Endothelial cell of umbilical vein (primary cell): ENCODE measurements at regions not wholly inside any gene's neighbourhood (a gene's known extent, or its start where the extent isn't known, plus 50 kb on each side); places are given as distances from the start of the nearest gene placed in this dataset.

Source experiments
- BruUV-seq: library from RNA; stranded (reverse); fragments of 400-500 nt; replicated peaks from 2 replicates; lab custom pipeline; 2021; lab: Mats Ljungman, UMichigan
- CTCF ChIA-PET: fragments of 300-600, 350-600 bp; sonication (Branson Sonifier 250); formaldehyde crosslinking; loops from one replicate; lab custom pipeline; 2021; ENCODE audit warnings: antibody characterized with exemption, inconsistent platforms; lab: Charles Lee
- POLR2A ChIA-PET: fragments of 300-600, 350-600 bp; sonication (Branson Sonifier 250); formaldehyde crosslinking; loops from one replicate; lab custom pipeline; 2021; ENCODE audit warnings: antibody characterized with exemption, inconsistent platforms; lab: Charles Lee
- DNase-seq: peaks from one replicate; pipeline ENCODE4 v3.0.0-alpha.2; 2011; ENCODE audit warnings: low read depth, low spot score
- FAIRE-seq: peaks from 2 replicates; lab custom pipeline; 2011; peaks lifted over from hg19 to GRCh38; lab: Jason Lieb, UNC
- H2AFZ ChIP-seq: 2 replicates; pipeline ENCODE4 v1.6.0; 2012; ENCODE audit warnings: low read depth, low read length, control low read depth, inconsistent platforms
- H3K27ac ChIP-seq: 2 replicates; pipeline ENCODE4 v1.5.1; 2011; ENCODE audit warnings: low read depth, mild to moderate bottlenecking, control low read depth, low read length, moderate library complexity; ENCODE audit not compliant: insufficient read depth
- H3K27me3 ChIP-seq, 2 experiments: 2 replicates each; pipeline versions ENCODE4 v1.6.0 to v1.6.1; 2011; ENCODE audit warnings: low read length in 2 of 2, mixed read lengths in 1 of 2; ENCODE audit not compliant: control insufficient read depth in 2 of 2, insufficient read depth in 2 of 2
- H3K36me3 ChIP-seq, 2 experiments: 2 replicates in 1 of 2; 3 replicates in 1 of 2; pipeline ENCODE4 v1.5.1; 2011; ENCODE audit warnings: low read length in 2 of 2, mild to moderate bottlenecking in 1 of 2, moderate library complexity in 1 of 2; ENCODE audit not compliant: control insufficient read depth in 2 of 2, insufficient read depth in 2 of 2; ENCODE audit errors: extremely low read depth in 1 of 2
- H3K4me1 ChIP-seq: 3 replicates; pipeline ENCODE4 v1.5.1; 2011; ENCODE audit warnings: mild to moderate bottlenecking, low read length; ENCODE audit not compliant: control insufficient read depth, insufficient read depth; ENCODE audit errors: extremely low read depth
- H3K4me2 ChIP-seq: 2 replicates; pipeline ENCODE4 v1.6.1; 2011; ENCODE audit warnings: low read length, control low read depth, mixed read lengths; ENCODE audit not compliant: insufficient read depth
- H3K4me3 ChIP-seq, 3 experiments: fragments of 200-600 bp in 1 of 3; sonication (generic), shearing (Covaris generic) in 1 of 3; replicated peaks in 1 of 3; 2 replicates each; pipeline ENCODE4 v1.5.1; 2011 to 2016; ENCODE audit warnings: control low read depth in 3 of 3, low read length in 3 of 3, mild to moderate bottlenecking in 2 of 3, inconsistent platforms in 1 of 3, low read depth in 1 of 3, moderate library complexity in 1 of 3; ENCODE audit not compliant: insufficient read depth in 1 of 3
- H3K79me2 ChIP-seq: 2 replicates; pipeline ENCODE4 v1.6.0; 2012; ENCODE audit warnings: low read length, inconsistent platforms; ENCODE audit not compliant: control insufficient read depth, insufficient read depth
- H3K9ac ChIP-seq: replicated peaks from 2 replicates; pipeline ENCODE3; 2011; ENCODE audit warnings: low read length, control low read depth; ENCODE audit not compliant: insufficient read depth; ENCODE audit errors: extremely low read depth
- H3K9me1 ChIP-seq: replicated peaks from 3 replicates; pipeline ENCODE4 v1.6.0; 2011; ENCODE audit warnings: mild to moderate bottlenecking, low read length; ENCODE audit not compliant: control insufficient read depth, insufficient read depth; ENCODE audit errors: extremely low read depth
- H3K9me3 ChIP-seq: replicated peaks from 2 replicates; pipeline ENCODE4 v1.5.1; 2012; ENCODE audit warnings: low read length, inconsistent platforms; ENCODE audit not compliant: control insufficient read depth, insufficient read depth
- H4K20me1 ChIP-seq: replicated peaks from 2 replicates; pipeline ENCODE3; 2011; ENCODE audit warnings: mild to moderate bottlenecking, low read length; ENCODE audit not compliant: control insufficient read depth, insufficient read depth; ENCODE audit errors: extremely low read depth
- CTCF ChIP-seq, 2 donors: IDR thresholded peaks; 1 replicate in 1 of 2; 2 replicates in 1 of 2; pipeline ENCODE4 v1.5.1; 2011; ENCODE audit warnings: low read length in 2 of 2, mild to moderate bottlenecking in 2 of 2, moderate library complexity in 2 of 2, control low read depth in 1 of 2, inconsistent platforms in 1 of 2, low read depth in 1 of 2; ENCODE audit not compliant: insufficient read depth in 1 of 2; ENCODE audit errors: extremely low read depth in 1 of 2
- EZH2 ChIP-seq: IDR thresholded peaks from 2 replicates; pipeline ENCODE4 v1.6.1; 2012; ENCODE audit warnings: borderline replicate concordance, low read depth, mild to moderate bottlenecking, moderate library complexity, low read length, inconsistent platforms; ENCODE audit not compliant: severe bottlenecking
- FOS ChIP-seq: IDR thresholded peaks from 2 replicates; pipeline ENCODE4 v1.6.1; 2011; ENCODE audit warnings: mild to moderate bottlenecking, low read length, moderate library complexity, borderline replicate concordance; ENCODE audit not compliant: insufficient read depth
- GATA2 ChIP-seq: IDR thresholded peaks from 2 replicates; pipeline ENCODE4 v1.7.0; 2011; ENCODE audit warnings: low read depth, mild to moderate bottlenecking, moderate library complexity, mixed read lengths, low read length; ENCODE audit not compliant: insufficient read length, insufficient read depth
- MAX ChIP-seq: IDR thresholded peaks from 2 replicates; pipeline ENCODE4 v1.6.1; 2011; ENCODE audit not compliant: insufficient read depth, insufficient read length
- MYC ChIP-seq: IDR thresholded peaks from one replicate; pipeline ENCODE4 v1.6.1; 2011; ENCODE audit warnings: mild to moderate bottlenecking, low read depth, low read length
- dilution Hi-C: fragments of 300-500 bp; cut with MboI; formaldehyde crosslinking; loops from one replicate; pipeline ENCODE4 v1.15.0; 2019; ENCODE audit warnings: low sequenced_read_pairs; ENCODE audit not compliant: extremely low pct_ligation_motif_present
- intact Hi-C: fragments of 100-400 bp; cut with micrococcal nuclease; formaldehyde crosslinking; loops from one replicate; pipeline ENCODE4 v1.10.0; 2022

GRCh38 chr5:82793808-82794419 lies 283.3 kb downstream of the TMEM167A start:
- H3K4me1 ChIP-seq, result no peaks in the 10 kb centered on the region
- intact Hi-C loops, result loop anchor here (1.0 to 10.0 kb wide), 7 partner anchors 153 to 679 kb away; partner anchors contain the start of genes TMEM167A and XRCC4
- peak; percentile 53 for DNase-seq
- H3K9me1 ChIP-seq, result no peaks in the 10 kb centered on the region
- no peaks in the 10 kb centered on the region for H4K20me1 ChIP-seq
- dilution Hi-C loops, result no loop called here
- no peak overlapping the region for H2AFZ ChIP-seq
- no peak overlapping the region for H3K9ac ChIP-seq
- H3K36me3 ChIP-seq, result no peaks in the 10 kb centered on the region
- H3K27ac ChIP-seq, result no peak overlapping the region
- ChIA-PET CTCF (interaction anchor here (1.1 to 5.1 kb wide), 5 partner anchors 28 to 434 kb away, joined by 3 to 29 read pairs (median 3); no protein-coding TSS in a partner anchor), POLR2A (no interaction called here)
- peak; percentile 67 to 69 for TF ChIP-seq CTCF (IDR thresholded peaks at IDR 0.05; ENCODE audit: extremely low read depth in 1 of 2, insufficient read depth in 1 of 2, low read depth in 1 of 2, low read length in 2 of 2)
- no peak for TF ChIP-seq FOS
- H3K4me3 ChIP-seq, result no peak overlapping the region
- H3K9me3 ChIP-seq, result no peaks in the 10 kb centered on the region
- peaks cover 0 to 7% of the 10 kb centered on the region in 2 experiments for H3K27me3 ChIP-seq
- FAIRE-seq, result peak; percentile 93
- no TSS peak for BruUV-seq
- H3K79me2 ChIP-seq, result no peaks in the 10 kb centered on the region
- H3K4me2 ChIP-seq, result no peak overlapping the region

GRCh38 chr5:82792096-82792495 lies 285.1 kb downstream of the TMEM167A start:
- H3K9me1 ChIP-seq, result no peaks in the 10 kb centered on the region
- no TSS peak for BruUV-seq
- no peaks in the 10 kb centered on the region for H3K79me2 ChIP-seq
- H3K4me2 ChIP-seq, result no peak overlapping the region
- ChIA-PET POLR2A (no interaction called here), CTCF (interaction anchor here (5.1 kb wide), 1 partner anchor 428 kb away, joined by 29 read pairs; no protein-coding TSS in a partner anchor)
- dilution Hi-C loops, result no loop called here
- H3K27me3 ChIP-seq, result peaks cover 0 to 5% of the 10 kb centered on the region in 2 experiments
- no peaks in the 10 kb centered on the region for H3K4me1 ChIP-seq
- TF ChIP-seq MYC (no peak), MAX (no peak), GATA2 (no peak), EZH2 (no peak)
- FAIRE-seq, result no peak
- no peak overlapping the region for H2AFZ ChIP-seq
- no peaks in the 10 kb centered on the region for H3K36me3 ChIP-seq
- no peak overlapping the region for H3K9ac ChIP-seq
- intact Hi-C loops, result loop anchor here (5.0 to 10.0 kb wide), 2 partner anchors 285 to 297 kb away; partner anchors contain the start of genes TMEM167A and XRCC4
- no peak overlapping the region for H3K4me3 ChIP-seq
- DNase-seq, result no peak
- no peaks in the 10 kb centered on the region for H4K20me1 ChIP-seq
- H3K27ac ChIP-seq, result no peak overlapping the region
- H3K9me3 ChIP-seq, result no peaks in the 10 kb centered on the region
